ENCODE measurements at regions not wholly inside any gene's neighbourhood (a gene's known extent, or its start where the extent isn't known, plus 50 kb on each side); places are given as distances from the start of the nearest gene placed in this dataset.

GRCh38 chr12:66929121-66929520, 250.2 kb upstream of the GRIP1 start:
- TF ChIP-seq CTCF (IDR thresholded peaks at IDR 0.05) (no peak), POLR2A (IDR thresholded peaks at IDR 0.05) (no peak)

All from Peyer's patch (tissue), 4 donors.